GM18868 (cell line): ENCODE measurements at regions not wholly inside any gene's neighbourhood (a gene's known extent, or its start where the extent isn't known, plus 50 kb on each side); places are given as distances from the start of the nearest gene placed in this dataset.

Experiments used
- ATAC-seq: cut with Tn5 transposase; IDR thresholded peaks from one replicate; pipeline ENCODE4 v1.9.1; 2021; ENCODE audit warnings: mild to moderate bottlenecking, moderate library complexity; ENCODE audit not compliant: unreplicated experiment

DNA sequence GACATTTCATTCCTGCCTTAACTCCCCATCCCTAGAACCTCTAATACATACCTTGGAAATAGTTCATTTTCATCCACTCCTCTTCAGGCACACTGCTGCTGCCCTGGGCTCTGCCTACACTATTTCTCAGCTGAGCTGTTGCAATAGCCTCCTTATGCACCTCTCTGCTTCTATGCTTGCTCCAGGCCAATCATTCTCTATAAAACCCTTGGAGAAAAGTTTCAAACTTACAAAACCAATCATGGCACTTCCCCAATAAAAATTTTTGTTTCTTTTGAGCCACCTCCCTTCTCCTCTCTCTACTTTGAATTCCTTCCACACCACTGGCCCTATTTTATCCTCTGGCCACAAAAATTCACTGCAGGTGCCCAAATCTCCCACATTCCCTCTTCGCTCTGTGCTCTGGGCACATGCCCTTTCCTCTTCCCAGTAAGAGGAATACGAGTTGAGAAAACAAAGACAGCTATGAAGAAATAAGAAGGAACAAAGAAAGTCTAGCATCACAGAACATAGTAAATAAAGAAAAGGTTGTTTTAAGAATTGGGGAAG lies 301.4 kb downstream of the ELAVL2 start:
- ATAC-seq, result no peak

DNA sequence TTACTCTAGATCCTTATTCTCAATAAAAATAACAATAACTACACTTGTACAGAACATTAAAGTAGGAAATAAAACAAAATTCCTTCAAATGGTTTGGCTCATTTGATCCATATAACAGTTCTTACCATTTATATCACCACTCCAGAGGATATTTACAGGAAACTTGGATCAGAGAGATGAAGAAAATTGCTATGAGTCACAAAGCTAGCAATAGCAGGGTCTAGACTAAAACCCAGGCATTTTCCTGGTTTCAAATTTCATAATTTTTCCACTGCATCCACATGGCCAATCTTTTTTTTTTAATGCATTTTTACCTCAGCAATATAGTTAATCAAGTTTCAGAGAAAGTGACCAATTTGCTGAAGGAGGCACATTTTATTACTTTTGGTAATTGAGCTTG lies 299.2 kb downstream of the ELAVL2 start:
- no peak for ATAC-seq

DNA sequence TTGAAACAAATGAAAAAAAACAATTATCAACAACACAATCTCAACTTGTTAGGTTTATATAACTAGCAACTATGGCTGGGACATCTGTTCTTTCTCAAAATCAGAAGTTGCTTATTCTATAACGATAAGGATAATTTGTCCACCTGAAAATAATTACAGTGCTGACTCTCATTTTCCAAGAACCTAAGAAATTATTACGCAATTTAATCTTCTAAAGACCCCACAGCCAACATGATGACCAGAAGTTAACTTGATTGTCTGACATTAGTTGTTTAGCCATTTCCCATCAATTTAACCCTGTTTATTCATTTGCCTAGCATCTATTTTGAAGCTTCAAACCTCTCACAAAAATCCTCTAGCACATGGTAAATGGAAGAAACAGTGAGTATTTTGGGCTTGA lies 293.8 kb downstream of the ELAVL2 start:
- no peak for ATAC-seq

DNA sequence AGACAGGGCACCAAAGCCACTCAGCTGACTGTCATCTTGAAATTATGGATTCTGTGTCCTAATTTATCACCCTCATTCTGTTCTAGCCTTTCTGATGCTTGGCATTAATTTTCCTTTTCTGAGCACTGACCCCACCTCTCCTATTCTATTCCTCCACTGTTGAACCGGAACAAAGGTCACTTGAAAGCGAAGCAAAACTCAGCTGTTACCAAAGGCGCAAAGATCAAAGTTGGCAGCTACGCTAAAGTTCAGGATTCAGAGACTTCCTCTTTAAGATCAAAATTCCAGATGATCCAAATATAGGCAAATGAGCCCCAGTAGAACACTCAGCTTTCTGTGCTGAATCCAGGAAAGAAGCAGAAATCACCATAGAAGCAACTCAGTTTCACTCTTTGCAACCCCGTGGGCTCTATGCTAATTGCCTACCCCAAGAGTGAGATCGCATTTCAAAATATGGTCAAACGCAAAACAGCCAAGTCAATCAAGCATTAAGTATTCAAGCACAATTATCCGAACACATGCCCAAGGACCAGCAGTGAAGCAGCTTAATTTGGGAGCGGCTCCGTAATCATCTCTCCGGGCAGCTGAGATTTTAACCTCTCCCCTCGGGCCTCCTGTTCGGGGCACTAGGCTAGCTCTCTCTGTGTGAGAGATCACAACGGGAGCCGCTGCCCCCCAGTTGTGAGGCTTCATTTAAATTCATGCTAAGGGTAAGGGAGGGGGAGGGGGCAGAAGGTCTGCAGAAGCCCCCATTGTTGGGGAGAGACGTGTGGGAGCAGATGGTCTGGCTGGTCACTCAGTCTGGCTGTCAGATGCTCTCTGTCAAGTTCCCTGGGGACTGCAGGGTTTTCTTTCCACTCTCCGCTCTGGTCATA lies 288.6 kb downstream of the ELAVL2 start:
- no peak for ATAC-seq

DNA sequence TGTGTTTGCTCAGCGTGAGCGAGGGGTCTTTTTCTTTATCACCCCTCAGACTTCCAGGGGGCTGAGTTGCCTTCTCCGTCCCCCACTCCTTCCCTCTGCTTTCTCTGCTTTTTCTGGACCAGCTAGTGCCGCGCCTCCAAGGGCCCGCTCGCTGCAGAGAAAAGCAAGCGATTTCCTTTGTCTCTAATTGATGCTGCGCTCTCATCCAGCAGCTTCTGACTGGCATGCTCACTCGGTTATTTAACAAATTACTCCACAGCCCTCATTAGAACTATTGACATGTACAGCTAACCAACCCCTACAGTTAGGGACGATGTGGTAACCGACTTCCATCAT lies 288.0 kb downstream of the ELAVL2 start:
- ATAC-seq, result no peak

DNA sequence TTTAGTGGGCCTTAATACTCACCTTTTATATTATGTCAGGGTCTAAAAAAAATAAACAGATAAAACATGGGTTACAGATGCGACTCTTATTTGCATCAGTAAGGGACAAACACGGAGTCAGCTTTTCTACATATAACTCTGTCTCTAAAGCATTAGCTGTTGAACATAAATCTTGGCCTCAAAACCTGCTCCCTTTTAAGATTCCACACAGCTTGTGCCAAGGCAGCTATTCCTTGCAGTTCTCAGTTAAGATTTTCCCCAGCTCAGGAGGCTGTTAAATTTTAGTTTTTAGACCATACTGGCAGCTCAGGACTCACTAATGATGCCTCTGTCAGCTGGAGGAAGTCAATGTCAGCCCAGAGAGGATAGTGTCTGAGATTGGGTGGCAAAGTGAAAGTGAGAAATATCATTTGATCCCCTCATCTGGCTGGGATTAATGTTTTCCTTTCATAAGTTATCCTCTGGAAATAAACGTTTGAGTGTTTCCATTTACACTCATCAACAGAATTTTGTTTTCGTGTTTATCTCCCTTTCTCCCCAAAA lies 287.5 kb downstream of the ELAVL2 start:
- no peak for ATAC-seq

DNA sequence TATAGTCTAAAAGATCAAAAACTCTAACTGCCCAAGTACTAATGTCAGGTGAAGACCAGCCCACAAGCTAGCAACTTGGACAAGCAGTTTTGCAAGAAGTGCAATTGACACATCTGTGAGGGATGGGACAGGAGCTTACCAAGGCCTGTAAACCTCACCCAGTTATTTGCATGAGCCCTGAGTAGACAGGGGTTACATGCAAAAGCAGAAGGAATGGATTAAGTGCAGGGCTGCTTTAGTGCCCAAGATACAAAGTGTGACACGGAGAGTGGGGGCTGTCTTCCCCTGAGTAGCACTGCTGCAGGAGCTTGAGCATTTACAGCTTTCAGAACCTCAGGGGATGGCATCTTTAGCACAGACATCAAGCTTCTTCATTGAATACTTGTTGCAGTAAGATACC lies 286.7 kb downstream of the ELAVL2 start:
- no peak for ATAC-seq

DNA sequence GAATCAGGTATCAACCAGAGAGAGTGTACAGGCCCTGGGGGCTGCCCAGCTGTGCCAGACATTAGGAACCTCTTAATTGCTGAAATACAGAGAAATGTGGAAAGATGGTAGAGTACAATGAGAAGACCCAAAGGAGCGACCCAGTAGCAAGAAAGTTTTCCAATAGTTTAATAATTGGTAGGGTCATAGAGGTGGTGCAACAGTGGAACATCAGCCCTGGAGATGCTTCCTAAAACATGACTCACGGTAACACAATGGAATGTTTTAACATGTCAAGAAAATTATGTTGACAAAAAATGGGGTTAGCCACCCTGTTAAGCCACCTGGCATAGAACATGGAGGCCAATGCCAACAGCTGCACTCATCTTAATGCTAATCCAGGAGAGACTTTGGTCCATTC lies 284.1 kb downstream of the ELAVL2 start:
- no peak for ATAC-seq

DNA sequence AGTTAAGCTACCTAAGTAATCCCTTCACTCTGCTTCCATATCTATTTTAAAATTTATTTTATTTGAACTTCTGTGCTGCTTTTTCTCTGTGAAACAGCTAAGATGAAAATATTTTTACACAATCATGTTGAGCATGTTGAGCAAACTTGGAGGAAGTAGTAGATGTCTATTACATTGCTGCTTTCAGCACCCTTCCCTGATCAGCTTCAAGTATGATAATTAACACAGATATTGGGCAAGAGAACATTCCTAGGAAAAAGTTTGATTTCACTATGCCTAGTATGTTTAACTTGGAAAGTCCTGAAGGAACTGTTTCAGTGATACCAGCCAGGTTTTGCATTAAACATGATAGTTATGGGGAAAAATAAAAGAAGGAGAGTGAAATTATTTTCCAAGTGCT lies 283.6 kb downstream of the ELAVL2 start:
- ATAC-seq, result no peak

DNA sequence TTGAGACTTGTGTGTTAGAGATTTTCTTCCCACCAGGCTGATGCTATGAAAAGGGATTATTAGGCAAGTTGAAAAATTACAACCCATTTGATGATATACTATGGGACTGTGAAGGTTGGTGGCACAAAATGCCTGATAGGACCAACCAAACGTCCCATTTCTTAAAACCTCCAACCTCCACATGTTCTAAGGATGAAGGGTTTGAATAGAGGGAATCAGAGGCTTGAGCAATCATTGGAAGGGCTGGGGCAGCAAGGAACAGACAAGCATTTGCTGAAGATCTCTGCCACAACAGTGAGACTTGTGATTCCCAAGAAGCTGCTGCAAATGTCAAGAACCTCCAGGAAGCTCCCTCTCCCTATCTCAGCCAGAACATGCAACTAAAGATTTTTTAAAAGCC lies 283.1 kb downstream of the ELAVL2 start:
- no peak for ATAC-seq

DNA sequence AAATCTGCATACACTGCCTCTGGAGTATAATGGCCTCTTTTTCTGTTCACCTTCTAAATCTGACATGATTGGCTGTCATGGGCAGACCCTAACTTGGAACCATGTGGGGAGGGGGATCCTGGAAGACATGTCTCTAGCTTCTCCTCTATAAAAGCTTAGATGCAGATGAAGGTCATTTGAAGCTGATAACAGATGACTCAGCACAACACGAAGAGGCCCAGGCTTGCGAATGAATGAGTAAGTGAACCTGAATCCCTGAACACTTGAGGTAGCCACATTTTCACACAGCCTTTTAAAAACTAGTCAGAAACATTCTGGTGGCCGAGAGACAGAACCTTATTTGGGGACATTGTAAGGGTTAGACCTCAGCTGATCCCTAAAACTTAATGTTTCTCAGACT lies 282.6 kb downstream of the ELAVL2 start:
- no peak for ATAC-seq

DNA sequence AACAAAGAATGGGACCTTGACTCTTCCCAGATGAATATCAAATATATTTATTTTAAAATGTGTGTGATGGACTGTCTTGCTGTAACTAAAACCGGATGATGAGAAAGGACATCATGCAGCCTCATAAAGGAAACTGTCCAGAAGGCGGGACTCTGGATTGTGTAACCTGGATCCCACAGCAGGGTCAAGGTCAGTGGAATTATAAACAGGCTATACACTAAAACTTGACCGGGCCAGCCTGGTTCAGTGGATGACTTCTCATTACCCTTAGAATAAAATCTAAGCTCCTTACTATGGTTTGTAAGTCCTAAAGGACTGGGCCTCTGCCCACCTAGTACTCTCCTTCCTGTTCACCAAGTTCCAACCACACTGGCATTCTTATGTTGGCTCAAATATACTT lies 280.3 kb downstream of the ELAVL2 start:
- no peak for ATAC-seq

DNA sequence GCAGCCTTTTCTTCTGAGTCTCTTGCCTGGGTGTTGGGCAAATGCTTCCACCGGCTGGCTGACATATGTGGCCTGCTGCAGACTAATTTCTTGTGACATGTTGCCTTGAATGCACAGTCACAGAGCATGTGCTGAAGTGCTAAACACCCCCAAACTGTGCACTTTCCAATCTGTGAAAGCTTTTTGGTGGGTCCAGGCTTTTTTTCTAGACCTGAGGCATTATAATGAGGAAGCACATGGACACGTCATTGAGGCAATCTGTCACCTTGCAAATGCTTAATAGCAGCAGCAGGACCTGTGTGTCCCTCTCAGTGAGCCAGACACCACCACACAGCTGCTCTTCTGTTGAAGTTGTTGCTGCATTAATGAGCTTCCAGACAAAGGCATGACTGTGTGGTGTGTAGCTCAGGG lies 274.7 kb downstream of the ELAVL2 start:
- no peak for ATAC-seq

DNA sequence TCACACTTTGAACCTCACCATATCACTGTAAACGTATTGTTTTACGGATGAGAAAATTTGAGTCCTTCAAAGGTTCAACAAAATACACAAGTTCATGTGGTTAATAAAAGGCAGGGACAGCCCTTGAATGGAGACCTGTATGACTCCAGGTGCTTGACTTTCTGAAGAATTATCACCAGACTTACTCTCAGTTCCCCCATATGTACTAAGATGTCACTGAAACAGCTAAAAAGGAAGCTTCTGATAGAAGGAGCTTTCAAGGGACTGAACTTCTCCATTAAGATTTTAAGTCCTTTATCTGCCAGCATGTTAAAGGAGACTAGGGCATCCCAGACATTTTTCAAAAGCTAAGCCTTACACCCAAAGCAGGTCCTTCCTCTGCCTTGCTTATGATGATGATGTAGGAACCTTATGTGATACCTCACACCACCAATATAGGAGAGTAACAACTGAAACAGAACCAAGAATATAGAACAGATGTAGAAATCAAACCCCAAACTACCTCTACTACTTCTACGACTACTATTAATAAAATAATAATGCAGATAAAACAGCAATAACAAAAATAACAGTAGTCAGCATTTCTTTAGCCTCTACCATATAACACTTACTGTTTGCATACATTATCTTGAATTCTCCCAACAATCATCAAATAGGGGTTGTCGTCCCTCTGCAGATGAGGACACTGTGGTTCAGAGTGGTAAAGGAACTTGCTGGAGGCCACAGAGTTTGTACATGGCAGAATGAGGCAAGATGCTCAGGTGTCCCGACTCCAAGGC lies 273.9 kb downstream of the ELAVL2 start:
- ATAC-seq, result no peak

DNA sequence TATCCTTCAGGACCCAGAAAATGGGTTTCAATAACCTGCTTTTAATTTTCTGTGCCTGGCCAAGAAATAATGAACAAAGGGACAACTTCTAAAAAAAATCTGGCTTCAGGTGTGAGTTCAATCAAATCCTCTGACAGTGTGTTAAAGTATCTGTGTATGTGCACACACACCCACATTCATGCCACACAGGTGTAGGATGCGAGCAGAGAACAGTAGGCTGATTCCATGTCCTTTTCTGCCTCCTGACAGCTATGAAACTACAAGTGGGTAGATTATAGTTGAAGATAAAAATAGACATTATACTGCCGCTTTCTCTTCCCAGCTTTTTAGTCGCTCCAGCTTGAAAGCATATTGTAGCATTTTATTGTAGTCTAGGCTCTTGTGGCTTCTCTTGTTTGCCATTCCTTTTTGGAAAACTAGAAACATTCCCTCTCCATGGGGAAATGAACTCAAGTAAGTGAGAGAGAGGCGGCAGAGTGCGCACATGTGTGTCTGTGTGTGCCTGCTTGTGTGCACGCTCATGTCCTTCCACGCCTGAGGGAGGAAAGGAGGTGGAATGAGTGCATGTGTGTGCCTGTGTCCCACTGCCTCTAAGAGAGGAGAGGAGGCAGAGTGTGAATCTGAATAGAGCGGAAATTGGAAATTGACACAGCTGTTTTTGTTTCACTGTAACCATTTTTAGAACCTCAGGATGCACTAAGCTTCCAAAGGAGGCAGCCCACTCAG lies 273.0 kb downstream of the ELAVL2 start:
- no peak for ATAC-seq

DNA sequence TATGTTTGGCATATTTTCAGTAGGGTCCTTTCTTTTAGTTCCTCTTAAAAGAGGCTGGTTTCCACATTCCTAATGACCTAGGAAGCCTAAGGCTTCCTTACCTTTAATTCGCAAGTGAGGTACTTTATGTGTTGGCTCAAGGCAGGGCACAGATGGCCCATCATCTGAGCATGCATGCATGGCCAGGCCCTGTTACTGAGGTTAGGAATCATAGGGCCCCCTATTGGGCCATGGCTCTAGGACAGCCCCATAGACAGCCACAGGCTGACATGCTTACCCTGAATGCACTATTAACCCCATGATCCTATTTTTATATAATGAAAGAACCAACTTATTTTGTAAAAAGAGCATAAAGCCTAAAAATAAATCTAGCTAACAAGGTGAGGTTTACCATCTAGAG lies 271.4 kb downstream of the ELAVL2 start:
- ATAC-seq, result no peak

DNA sequence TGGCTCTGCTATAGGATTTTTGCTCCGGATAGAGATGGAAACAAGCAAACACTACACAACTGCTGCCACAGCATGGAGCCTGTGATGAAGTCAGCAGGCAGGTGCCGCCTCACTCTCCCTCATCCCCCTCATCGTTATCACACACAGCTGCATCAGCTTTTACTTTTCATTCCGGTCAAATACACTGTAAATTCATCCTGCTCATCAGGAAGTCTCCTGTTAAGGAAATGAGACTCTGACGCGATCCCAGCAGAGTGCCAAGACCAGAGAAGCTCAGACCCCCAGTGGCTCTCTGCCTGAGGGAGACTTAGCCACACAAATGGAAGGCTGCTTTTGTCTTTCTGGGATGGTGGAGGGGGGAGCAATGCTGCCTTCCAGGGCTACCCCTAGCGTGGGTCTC lies 270.2 kb downstream of the ELAVL2 start:
- no peak for ATAC-seq

DNA sequence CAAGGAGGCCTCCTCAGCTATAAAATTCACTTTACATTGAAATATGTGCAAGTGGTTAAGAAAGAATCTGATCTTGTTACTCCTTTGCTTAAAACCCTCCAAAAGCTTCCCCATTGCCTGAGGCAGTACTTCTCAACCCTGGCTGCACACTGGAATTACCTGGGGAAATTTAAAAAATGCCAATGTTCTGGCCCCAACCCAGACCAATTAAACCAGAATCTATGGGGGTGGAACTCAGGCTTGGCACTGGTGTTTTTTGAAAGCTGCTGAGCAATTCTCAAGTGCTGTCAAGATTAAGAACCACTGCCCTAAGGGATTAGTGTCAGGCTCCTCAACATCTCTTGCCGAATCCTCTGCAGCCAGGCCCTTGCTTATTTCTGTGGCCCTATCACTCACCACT lies 269.6 kb downstream of the ELAVL2 start:
- no peak for ATAC-seq

DNA sequence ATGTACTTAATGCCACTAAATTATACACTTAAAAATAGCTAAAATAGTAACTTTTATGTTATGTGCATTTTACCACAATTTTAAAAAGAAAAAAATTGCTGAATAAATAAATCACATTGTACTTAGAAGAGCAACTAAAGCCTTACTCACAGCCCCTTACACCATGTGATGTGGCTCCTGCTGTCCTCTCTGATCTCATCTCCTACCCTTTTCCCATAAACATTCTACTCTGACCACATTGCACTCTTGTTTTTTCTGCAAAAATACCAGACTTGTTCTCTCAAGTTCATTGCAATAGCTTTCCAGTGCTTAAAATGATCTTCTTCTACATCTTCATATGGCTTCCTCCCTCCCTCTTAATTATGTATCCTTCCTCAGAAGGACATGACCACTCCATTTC lies 268.4 kb downstream of the ELAVL2 start:
- ATAC-seq, result no peak

DNA sequence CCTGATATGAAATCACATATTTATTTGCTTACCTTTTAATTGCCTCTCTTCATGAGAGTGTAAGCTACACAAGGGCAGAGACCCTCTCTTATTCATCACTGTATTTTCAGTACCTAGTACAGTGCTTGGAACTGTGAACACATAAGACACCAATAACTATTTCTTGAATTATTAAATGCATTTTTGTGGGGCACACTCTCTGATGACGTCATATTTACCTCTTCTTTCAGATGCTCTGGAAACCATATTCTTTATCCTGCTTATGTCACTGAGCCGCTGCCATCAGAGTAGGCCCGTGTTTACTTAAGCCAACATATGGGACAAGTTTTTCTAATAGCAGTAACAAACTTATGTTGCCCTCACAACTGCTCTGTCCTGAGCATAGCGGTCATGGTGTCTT lies 266.5 kb downstream of the ELAVL2 start:
- ATAC-seq, result no peak

DNA sequence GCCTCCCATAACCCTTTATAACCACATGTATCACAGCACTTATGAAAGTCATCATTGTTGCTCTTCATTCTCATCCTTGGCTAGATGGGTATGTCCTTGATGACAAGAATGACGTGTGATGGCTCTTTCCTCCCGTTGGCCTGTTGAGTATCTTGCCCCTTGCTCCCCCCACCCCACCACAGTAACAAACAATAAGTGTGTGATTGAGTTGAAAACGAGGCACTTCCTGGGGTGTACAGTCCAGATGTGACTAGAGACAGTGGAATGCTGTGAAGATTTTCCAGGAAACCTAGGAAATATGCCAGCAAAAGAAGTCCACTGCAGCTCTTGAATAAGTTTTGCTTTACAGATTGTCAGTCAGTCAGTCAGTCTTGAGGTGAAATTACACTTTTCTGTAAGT lies 262.5 kb downstream of the ELAVL2 start:
- no peak for ATAC-seq
